Ascending aorta (tissue), 2 donors: ENCODE measurements at regions not wholly inside any gene's neighbourhood (a gene's known extent, or its start where the extent isn't known, plus 50 kb on each side); places are given as distances from the start of the nearest gene placed in this dataset.
"Not testable (repeated sequence)": the region's sequence is repeated elsewhere in the genome, so short reads cannot be mapped to it uniquely, and the experiment has no call there.

Experiments
- DNase-seq, 2 donors: peaks; one replicate each; pipeline ENCODE4 v3.0.0-alpha.2; 2019; ENCODE audit warnings: low spot score in 2 of 2
- H3K27ac ChIP-seq, 2 donors: fragments of 200-600 bp; sonication (generic); one replicate each; pipeline ENCODE4 v1.5.1; 2016 to 2017; ENCODE audit warnings: mild to moderate bottlenecking in 1 of 2
- H3K27me3 ChIP-seq: fragments of 200-600 bp; sonication (generic); one replicate; pipeline ENCODE4 v1.5.1; 2017
- H3K36me3 ChIP-seq, 2 donors: fragments of 200-600 bp; sonication (generic); one replicate each; pipeline ENCODE4 v1.5.1; 2016
- H3K4me1 ChIP-seq, 2 donors: fragments of 200-600 bp; sonication (generic); one replicate each; pipeline ENCODE4 v1.5.1; 2016 to 2017; ENCODE audit warnings: mild to moderate bottlenecking in 1 of 2
- H3K4me3 ChIP-seq, 2 donors: fragments of 200-600 bp; sonication (generic); one replicate each; pipeline ENCODE4 v1.5.1; 2016 to 2017; ENCODE audit warnings: mild to moderate bottlenecking in 1 of 2
- H3K9me3 ChIP-seq, 2 donors: fragments of 200-600 bp; sonication (generic); one replicate each; pipeline ENCODE4 v1.5.1; 2016
- CTCF ChIP-seq, 3 experiments: fragments of 200-600 bp in 2 of 3; fragments of 450-650 bp in 1 of 3; sonication (generic) in 2 of 3; IDR thresholded peaks; one replicate each; pipeline ENCODE4 v1.5.1; 2016 to 2019; ENCODE audit warnings: antibody characterized with exemption in 3 of 3, mild to moderate bottlenecking in 1 of 3, moderate library complexity in 1 of 3
- intact Hi-C: fragments of 100-400 bp; cut with DNase I; formaldehyde crosslinking; loops from one replicate; pipeline ENCODE4 v1.15.1; 2023

GRCh38 chr13:44867825-44868224, 121.4 kb downstream of the NUFIP1 start:
- no peak overlapping the region for H3K4me3 ChIP-seq
- H3K36me3 ChIP-seq, result no peaks in the 10 kb centered on the region
- H3K27ac ChIP-seq, result no peak overlapping the region
- H3K9me3 ChIP-seq, result no peaks in the 10 kb centered on the region
- DNase-seq, result no peak
- intact Hi-C loops, result no loop called here
- no peak for TF ChIP-seq CTCF (IDR thresholded peaks at IDR 0.05)
- H3K27me3 ChIP-seq, result no peaks in the 10 kb centered on the region
- H3K4me1 ChIP-seq, result peaks cover 0 to 3% of the 10 kb centered on the region in 2 donors

GRCh38 chr13:44866411-44866911, 122.8 kb downstream of the NUFIP1 start:
- Histone ChIP-seq H3K36me3 (no peaks in the 10 kb centered on the region), H3K27me3 (no peaks in the 10 kb centered on the region), H3K9me3 (no peaks in the 10 kb centered on the region), H3K27ac (no peak overlapping the region), H3K4me3 (no peak overlapping the region), H3K4me1 (peaks cover 0 to 3% of the 10 kb centered on the region in 2 donors)
- DNase-seq, result no peak
- intact Hi-C loops, result no loop called here
- no peak for TF ChIP-seq CTCF (IDR thresholded peaks at IDR 0.05)

GRCh38 chr13:44865722-44866410, 123.4 kb downstream of the NUFIP1 start:
- intact Hi-C loops, result no loop called here
- DNase-seq, result no peak
- Histone ChIP-seq H3K4me3 (no peak overlapping the region), H3K36me3 (no peaks in the 10 kb centered on the region), H3K27me3 (no peaks in the 10 kb centered on the region), H3K4me1 (peaks cover 0 to 3% of the 10 kb centered on the region in 2 donors), H3K27ac (no peak overlapping the region), H3K9me3 (no peaks in the 10 kb centered on the region)
- TF ChIP-seq CTCF (IDR thresholded peaks at IDR 0.05), result no peak

GRCh38 chr13:44863641-44864040, 125.6 kb downstream of the NUFIP1 start:
- H3K36me3 ChIP-seq, H3K4me1 ChIP-seq, DNase-seq, H3K27ac ChIP-seq, H3K4me3 ChIP-seq, intact Hi-C loops, H3K9me3 ChIP-seq, H3K27me3 ChIP-seq: not testable (repeated sequence)

GRCh38 chr13:44860454-44860853, 128.8 kb downstream of the NUFIP1 start:
- no peak for DNase-seq
- intact Hi-C loops, result no loop called here
- Histone ChIP-seq H3K4me3 (no peak overlapping the region), H3K27ac (no peak overlapping the region), H3K9me3 (no peaks in the 10 kb centered on the region), H3K27me3 (no peaks in the 10 kb centered on the region), H3K4me1 (no peaks in the 10 kb centered on the region), H3K36me3 (no peaks in the 10 kb centered on the region)
- no peak for TF ChIP-seq CTCF (IDR thresholded peaks at IDR 0.05)

GRCh38 chr13:44857736-44858135, 131.5 kb downstream of the NUFIP1 start:
- Histone ChIP-seq H3K9me3 (no peaks in the 10 kb centered on the region), H3K4me3 (no peak overlapping the region), H3K27me3 (no peaks in the 10 kb centered on the region), H3K36me3 (no peaks in the 10 kb centered on the region), H3K27ac (no peak overlapping the region), H3K4me1 (no peaks in the 10 kb centered on the region)
- TF ChIP-seq CTCF (IDR thresholded peaks at IDR 0.05), result no peak
- no peak for DNase-seq
- intact Hi-C loops, result no loop called here
